ENCODE measurements at regions not wholly inside any gene's neighbourhood (a gene's known extent, or its start where the extent isn't known, plus 50 kb on each side); places are given as distances from the start of the nearest gene placed in this dataset.

DNA sequence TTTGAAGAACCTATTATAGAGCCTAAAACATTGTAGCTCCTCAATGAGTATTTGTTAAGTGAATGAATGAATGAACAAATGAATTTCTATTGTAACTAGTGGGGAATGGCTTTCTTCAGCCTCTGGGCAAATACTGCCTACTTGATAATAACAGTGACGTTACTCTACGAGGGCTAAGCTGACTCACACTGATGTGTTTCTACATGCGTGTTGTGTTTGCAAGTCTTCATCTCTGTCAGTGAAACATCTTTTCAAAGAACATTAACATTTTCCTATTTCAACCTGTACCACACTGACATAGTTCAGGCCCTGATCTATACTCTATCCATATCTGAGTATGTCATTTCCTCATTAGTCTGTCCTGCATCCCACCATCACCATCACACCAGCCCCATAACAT, 319.9 kb upstream of the ACVR2A start:
- intact Hi-C loops (cut with micrococcal nuclease), result no loop called here
- H3K4me3 Mint-ChIP-seq, result no peak overlapping the region
- H3K27ac Mint-ChIP-seq, result no peak overlapping the region
- H3K27me3 Mint-ChIP-seq (ENCODE audit: insufficient read depth), result peaks cover 4% of the 10 kb centered on the region
- DNase-seq (ENCODE audit: low spot score), result no peak
- H3K4me1 Mint-ChIP-seq (ENCODE audit: low read depth), result peaks cover 21% of the 10 kb centered on the region
- peaks cover 7% of the 10 kb centered on the region for H3K9me3 Mint-ChIP-seq
- H3K36me3 Mint-ChIP-seq (ENCODE audit: low read depth), result no peaks in the 10 kb centered on the region

GRCh38 chr2:147523415-147523814, 321.4 kb upstream of the ACVR2A start:
- Mint-ChIP-seq H3K4me1 (ENCODE audit: low read depth) (peaks cover 21% of the 10 kb centered on the region), H3K9me3 (peaks cover 12% of the 10 kb centered on the region)
- intact Hi-C loops (cut with micrococcal nuclease), result no loop called here

GRCh38 chr2:147521936-147522335, 322.9 kb upstream of the ACVR2A start:
- DNase-seq (ENCODE audit: low spot score), result no peak
- Mint-ChIP-seq H3K4me3 (no peak overlapping the region), H3K27me3 (ENCODE audit: insufficient read depth) (peaks cover 4% of the 10 kb centered on the region), H3K27ac (no peak overlapping the region), H3K4me1 (ENCODE audit: low read depth) (peaks cover 21% of the 10 kb centered on the region), H3K9me3 (peaks cover 16% of the 10 kb centered on the region), H3K36me3 (ENCODE audit: low read depth) (no peaks in the 10 kb centered on the region)
- intact Hi-C loops (cut with micrococcal nuclease), result no loop called here

More at GRCh38 chr2:147523415-147523814, 321.4 kb upstream of the ACVR2A start:
- Mint-ChIP-seq H3K27ac (no peak overlapping the region), H3K36me3 (ENCODE audit: low read depth) (no peaks in the 10 kb centered on the region), H3K4me3 (no peak overlapping the region), H3K27me3 (ENCODE audit: insufficient read depth) (peaks cover 4% of the 10 kb centered on the region)
- no peak for DNase-seq (ENCODE audit: low spot score)

GRCh38 chr2:147520817-147521216, 324.0 kb upstream of the ACVR2A start:
- no peak overlapping the region for H3K4me3 Mint-ChIP-seq
- peaks cover 14% of the 10 kb centered on the region for H3K4me1 Mint-ChIP-seq (ENCODE audit: low read depth)
- intact Hi-C loops (cut with micrococcal nuclease), result no loop called here
- peaks cover 2% of the 10 kb centered on the region for H3K36me3 Mint-ChIP-seq (ENCODE audit: low read depth)
- peaks cover 21% of the 10 kb centered on the region for H3K9me3 Mint-ChIP-seq
- H3K27ac Mint-ChIP-seq, result no peak overlapping the region
- H3K27me3 Mint-ChIP-seq (ENCODE audit: insufficient read depth), result peaks cover 4% of the 10 kb centered on the region
- DNase-seq (ENCODE audit: low spot score), result no peak

DNA sequence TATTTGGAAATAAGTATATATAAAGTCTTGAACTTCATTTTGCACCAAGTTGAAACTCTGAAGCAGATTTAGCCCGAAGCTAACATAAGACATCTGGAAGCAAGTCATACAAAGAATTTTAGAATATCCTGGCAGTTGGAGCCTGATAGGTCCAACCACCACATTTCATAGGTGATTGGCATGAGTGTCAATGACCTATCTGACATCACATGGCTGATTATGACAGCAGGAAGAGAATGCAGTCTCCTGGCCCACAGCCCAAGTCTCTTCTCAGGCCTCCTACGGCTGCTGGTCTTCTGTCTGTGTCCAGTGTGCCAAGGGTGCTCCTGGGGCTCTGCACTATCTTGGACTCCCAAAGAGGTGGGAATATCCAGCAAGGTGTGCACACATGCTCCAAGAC, 325.7 kb upstream of the ACVR2A start:
- no peak overlapping the region for H3K4me3 Mint-ChIP-seq
- H3K27me3 Mint-ChIP-seq (ENCODE audit: insufficient read depth), result peaks cover 4% of the 10 kb centered on the region
- H3K4me1 Mint-ChIP-seq (ENCODE audit: low read depth), result peaks cover 8% of the 10 kb centered on the region
- intact Hi-C loops (cut with micrococcal nuclease), result no loop called here
- peaks cover 21% of the 10 kb centered on the region for H3K9me3 Mint-ChIP-seq
- peaks cover 2% of the 10 kb centered on the region for H3K36me3 Mint-ChIP-seq (ENCODE audit: low read depth)
- H3K27ac Mint-ChIP-seq, result no peak overlapping the region
- DNase-seq (ENCODE audit: low spot score), result no peak

DNA sequence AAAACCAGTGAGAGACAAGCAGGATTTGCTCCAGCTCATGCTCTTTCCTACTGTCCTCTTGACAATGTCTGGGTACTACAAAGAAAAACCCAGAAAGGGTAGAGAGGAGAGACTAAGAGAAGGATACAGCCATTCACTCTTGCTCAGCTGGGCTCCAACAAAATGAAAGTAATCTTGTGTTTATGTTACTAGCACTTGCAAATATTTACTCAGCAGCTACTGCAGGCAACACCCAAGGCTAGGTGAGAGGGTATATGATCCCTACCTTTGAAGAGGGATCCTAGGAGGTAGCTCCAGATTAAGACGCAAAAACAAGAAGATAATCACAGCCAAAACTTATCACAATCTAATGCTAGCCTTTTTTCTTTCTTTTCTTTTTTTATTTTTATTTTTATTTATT, 329.6 kb upstream of the ACVR2A start:
- peaks cover 4% of the 10 kb centered on the region for H3K36me3 Mint-ChIP-seq (ENCODE audit: low read depth)
- H3K27me3 Mint-ChIP-seq (ENCODE audit: insufficient read depth), result no peaks in the 10 kb centered on the region
- no peak overlapping the region for H3K4me3 Mint-ChIP-seq
- DNase-seq (ENCODE audit: low spot score), result no peak
- intact Hi-C loops (cut with micrococcal nuclease), result no loop called here
- H3K27ac Mint-ChIP-seq, result no peak overlapping the region
- H3K4me1 Mint-ChIP-seq (ENCODE audit: low read depth), result peaks cover 16% of the 10 kb centered on the region
- H3K9me3 Mint-ChIP-seq, result peaks cover 14% of the 10 kb centered on the region

GRCh38 chr2:147512206-147512605, 332.6 kb upstream of the ACVR2A start:
- peaks cover 7% of the 10 kb centered on the region for H3K9me3 Mint-ChIP-seq
- H3K4me3 Mint-ChIP-seq, result no peak overlapping the region
- intact Hi-C loops (cut with micrococcal nuclease), result no loop called here

DNA sequence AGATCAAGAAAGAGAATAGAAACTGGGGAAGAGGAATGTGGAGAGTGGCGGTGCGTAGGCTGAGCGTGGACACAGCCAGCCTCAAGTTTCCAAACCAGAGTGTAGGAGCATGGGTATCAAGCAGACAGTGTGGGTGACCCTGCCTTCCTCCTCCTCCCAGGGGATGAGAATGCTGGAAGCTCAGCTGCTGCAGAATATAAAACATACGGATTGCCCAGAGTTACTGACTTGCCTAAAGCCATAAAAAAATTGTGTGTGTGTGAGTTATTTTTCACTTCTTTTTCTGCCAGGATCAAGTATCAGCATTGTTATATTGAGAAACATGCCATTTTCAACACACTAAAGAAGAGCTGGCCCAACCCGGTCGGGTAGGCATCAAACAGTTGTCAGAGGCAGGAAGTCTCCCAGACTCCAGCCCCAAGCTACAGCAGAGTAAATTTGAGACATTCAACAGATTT, 333.3 kb upstream of the ACVR2A start:
- no peak overlapping the region for H3K27ac Mint-ChIP-seq
- peaks cover 3% of the 10 kb centered on the region for H3K36me3 Mint-ChIP-seq (ENCODE audit: low read depth)
- no peak overlapping the region for H3K4me3 Mint-ChIP-seq
- intact Hi-C loops (cut with micrococcal nuclease), result no loop called here
- peaks cover 16% of the 10 kb centered on the region for H3K4me1 Mint-ChIP-seq (ENCODE audit: low read depth)
- no peaks in the 10 kb centered on the region for H3K27me3 Mint-ChIP-seq (ENCODE audit: insufficient read depth)
- H3K9me3 Mint-ChIP-seq, result peaks cover under 1% of the 10 kb centered on the region
- no peak for DNase-seq (ENCODE audit: low spot score)

More at GRCh38 chr2:147512206-147512605, 332.6 kb upstream of the ACVR2A start:
- H3K27me3 Mint-ChIP-seq (ENCODE audit: insufficient read depth), result no peaks in the 10 kb centered on the region
- H3K27ac Mint-ChIP-seq, result no peak overlapping the region
- DNase-seq (ENCODE audit: low spot score), result no peak
- peaks cover 4% of the 10 kb centered on the region for H3K36me3 Mint-ChIP-seq (ENCODE audit: low read depth)
- peaks cover 16% of the 10 kb centered on the region for H3K4me1 Mint-ChIP-seq (ENCODE audit: low read depth)

DNA sequence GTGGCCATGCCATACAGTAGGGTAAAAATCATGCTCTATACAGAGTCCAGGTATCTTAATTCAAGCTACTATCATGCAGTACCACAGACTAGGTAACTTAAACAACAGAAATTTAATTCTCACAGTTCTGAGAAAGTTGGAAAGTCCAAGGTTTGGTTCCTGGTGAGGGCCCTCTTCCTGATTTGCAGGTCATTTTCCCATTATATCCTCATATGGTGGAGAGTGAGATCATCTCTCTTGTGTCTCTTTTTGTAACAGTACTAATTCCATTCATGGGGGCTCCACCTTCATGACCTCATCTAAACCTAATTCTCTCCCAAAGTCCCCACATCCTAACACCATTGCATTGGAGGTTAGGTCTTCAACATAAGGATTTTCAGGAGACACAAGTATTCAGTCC, 335.0 kb upstream of the ACVR2A start:
- H3K9me3 Mint-ChIP-seq, result no peaks in the 10 kb centered on the region
- peaks cover 3% of the 10 kb centered on the region for H3K36me3 Mint-ChIP-seq (ENCODE audit: low read depth)
- intact Hi-C loops (cut with micrococcal nuclease), result no loop called here
- DNase-seq (ENCODE audit: low spot score), result no peak
- H3K4me1 Mint-ChIP-seq (ENCODE audit: low read depth), result peaks cover 16% of the 10 kb centered on the region
- no peaks in the 10 kb centered on the region for H3K27me3 Mint-ChIP-seq (ENCODE audit: insufficient read depth)
- no peak overlapping the region for H3K4me3 Mint-ChIP-seq
- H3K27ac Mint-ChIP-seq, result no peak overlapping the region

DNA sequence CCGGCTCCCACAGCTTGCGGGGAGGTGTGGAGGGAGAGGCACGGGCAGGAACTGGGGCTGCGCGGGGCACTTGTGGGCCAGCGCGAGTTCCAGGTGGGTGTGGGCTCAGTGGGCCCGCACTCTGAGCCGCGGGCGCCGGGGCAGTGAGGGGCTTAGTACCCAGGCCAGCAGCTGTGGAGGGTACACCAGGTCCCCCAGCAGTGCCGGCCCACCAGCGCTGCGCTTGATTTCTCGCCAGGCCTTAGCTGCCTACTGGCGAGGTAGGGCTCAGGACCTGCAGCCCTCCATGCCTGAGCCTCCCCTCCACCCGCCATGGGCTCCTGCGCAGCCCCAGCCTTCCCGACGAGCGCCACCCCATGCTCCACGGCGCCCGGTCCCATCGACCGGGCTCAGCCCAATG, 337.9 kb upstream of the ACVR2A start:
- no peak for DNase-seq (ENCODE audit: low spot score)
- Mint-ChIP-seq H3K36me3 (ENCODE audit: low read depth) (peaks cover 2% of the 10 kb centered on the region), H3K4me1 (ENCODE audit: low read depth) (peaks cover 32% of the 10 kb centered on the region), H3K27ac (no peak overlapping the region), H3K27me3 (ENCODE audit: insufficient read depth) (no peaks in the 10 kb centered on the region), H3K4me3 (no peak overlapping the region), H3K9me3 (peaks cover 5% of the 10 kb centered on the region)
- intact Hi-C loops (cut with micrococcal nuclease), result no loop called here

- intact Hi-C loops (cut with micrococcal nuclease), result loop anchor here (5.0 kb wide), 2 partner anchors 160 to 206 kb away; no protein-coding TSS in a partner anchor
- no peak overlapping the region for H3K4me3 Mint-ChIP-seq
- H3K27ac Mint-ChIP-seq, result no peak overlapping the region
- H3K9me3 Mint-ChIP-seq, result peaks cover 5% of the 10 kb centered on the region
- H3K27me3 Mint-ChIP-seq (ENCODE audit: insufficient read depth), result no peaks in the 10 kb centered on the region
- no peak for DNase-seq (ENCODE audit: low spot score)
- H3K4me1 Mint-ChIP-seq (ENCODE audit: low read depth), result peaks cover 54% of the 10 kb centered on the region
- peaks cover 2% of the 10 kb centered on the region for H3K36me3 Mint-ChIP-seq (ENCODE audit: low read depth)
These were observed 342.0 kb upstream of the ACVR2A start for GRCh38 chr2:147502711-147503290.

DNA sequence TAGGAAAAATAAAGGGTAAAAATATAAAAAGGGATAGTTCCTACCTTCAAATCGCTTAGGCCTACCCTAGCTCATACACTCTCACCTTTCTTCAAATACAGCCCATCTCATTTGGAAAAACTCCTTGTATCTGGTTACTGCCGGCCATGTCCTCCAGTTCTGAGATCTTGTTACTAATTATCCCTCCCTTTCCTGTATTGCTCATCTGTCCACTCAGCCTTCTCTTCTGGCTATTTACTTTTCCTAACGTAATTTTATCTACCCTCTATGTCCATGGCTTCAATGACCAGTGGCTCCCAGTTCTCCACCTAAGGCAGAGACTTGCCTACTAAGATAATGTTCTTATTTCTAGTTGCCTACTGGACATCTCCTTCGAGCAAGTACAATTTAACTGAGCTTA, 342.9 kb upstream of the ACVR2A start:
- no peak for DNase-seq (ENCODE audit: low spot score)
- Mint-ChIP-seq H3K4me1 (ENCODE audit: low read depth) (peaks cover 59% of the 10 kb centered on the region), H3K27me3 (ENCODE audit: insufficient read depth) (no peaks in the 10 kb centered on the region), H3K4me3 (no peak overlapping the region), H3K9me3 (peaks cover 10% of the 10 kb centered on the region), H3K27ac (no peak overlapping the region), H3K36me3 (ENCODE audit: low read depth) (peaks cover 4% of the 10 kb centered on the region)
- intact Hi-C loops (cut with micrococcal nuclease), result loop anchor here (5.0 kb wide), 2 partner anchors 160 to 205 kb away; no protein-coding TSS in a partner anchor

DNA sequence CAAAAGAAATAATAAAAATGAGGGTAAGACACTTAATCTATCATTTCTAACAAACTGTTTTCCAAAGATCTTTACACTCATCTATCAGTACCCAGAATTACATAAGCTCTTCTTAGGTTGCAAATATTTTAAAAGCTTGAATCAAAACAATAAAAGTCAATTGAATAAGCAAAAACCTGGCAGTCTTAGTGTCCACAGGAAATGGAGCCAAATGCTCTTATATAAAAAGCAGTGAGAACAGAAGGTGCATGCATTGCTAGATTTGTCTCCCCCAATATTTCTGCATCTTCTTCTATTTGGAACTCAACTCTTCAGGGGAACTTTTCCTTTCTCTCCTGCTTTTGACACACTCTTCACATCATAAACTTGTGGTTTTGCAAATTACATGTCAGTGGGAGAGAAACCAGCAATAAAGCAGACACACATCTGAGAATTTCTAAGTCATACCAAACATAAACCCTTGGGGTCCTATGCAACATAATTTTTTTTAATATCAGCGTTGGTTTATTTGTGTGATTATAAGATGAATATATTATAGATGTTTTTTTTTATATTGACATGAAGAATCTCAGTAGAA, 343.9 kb upstream of the ACVR2A start:
- intact Hi-C loops (cut with micrococcal nuclease), result loop anchor here (5.0 kb wide), 2 partner anchors 161 to 204 kb away; no protein-coding TSS in a partner anchor
- Mint-ChIP-seq H3K27ac (peak overlapping the region; percentile 86), H3K9me3 (peaks cover 10% of the 10 kb centered on the region), H3K4me3 (no peak overlapping the region), H3K27me3 (ENCODE audit: insufficient read depth) (no peaks in the 10 kb centered on the region), H3K36me3 (ENCODE audit: low read depth) (peaks cover 6% of the 10 kb centered on the region), H3K4me1 (ENCODE audit: low read depth) (peaks cover 62% of the 10 kb centered on the region)
- DNase-seq (ENCODE audit: low spot score), result no peak

Data from activated T-helper 1 cell treated with anti-CD3 and anti-CD28 coated beads, Interleukin-12 subunit alpha, Interleukin-12 subunit beta, Interleukin-2, Interleukin-4 antibody, amounts not matched to agents 30 ng/mL and 10 ng/mL and 1 ng/mL, durations not matched to agents 14 hours and 24 hours and 36 hours (primary cell).